IPS DF 4.7 (cell line): ENCODE measurements at regions not wholly inside any gene's neighbourhood (a gene's known extent, or its start where the extent isn't known, plus 50 kb on each side); places are given as distances from the start of the nearest gene placed in this dataset.

ENCODE experiments used
- DNase-seq: peaks from one replicate; pipeline ENCODE4 v3.0.0-alpha.2; 2013; ENCODE audit warnings: low spot score; ENCODE audit errors: extremely low read depth

- no peak for DNase-seq
These were observed 103.4 kb downstream of the IL20RB start for GRCh38 chr3:137061186-137061585.

DNA sequence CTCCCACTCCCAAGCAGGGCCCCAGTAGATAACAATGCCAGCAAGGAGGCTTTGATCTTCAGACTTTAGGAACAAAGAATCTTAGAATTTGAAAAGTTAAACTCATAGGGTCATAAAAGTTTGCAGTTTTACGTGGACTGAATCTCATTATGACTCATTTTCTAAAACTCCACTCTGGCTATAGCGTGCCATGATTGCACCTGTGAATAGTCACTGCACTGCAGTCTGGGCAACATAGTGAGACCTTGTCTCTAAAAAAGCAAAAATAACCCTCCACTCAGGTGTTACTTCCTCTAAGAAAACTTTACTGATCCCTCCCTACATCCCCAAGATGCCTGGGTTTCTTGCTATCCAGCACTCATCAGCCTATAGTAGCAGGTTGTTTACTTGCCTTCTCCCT lies 104.5 kb downstream of the IL20RB start:
- no peak for DNase-seq

GRCh38 chr3:137065381-137065780 lies 107.6 kb downstream of the IL20RB start:
- peak; percentile 66 for DNase-seq

GRCh38 chr3:137066092-137066491 lies 108.3 kb downstream of the IL20RB start:
- no peak for DNase-seq

DNA sequence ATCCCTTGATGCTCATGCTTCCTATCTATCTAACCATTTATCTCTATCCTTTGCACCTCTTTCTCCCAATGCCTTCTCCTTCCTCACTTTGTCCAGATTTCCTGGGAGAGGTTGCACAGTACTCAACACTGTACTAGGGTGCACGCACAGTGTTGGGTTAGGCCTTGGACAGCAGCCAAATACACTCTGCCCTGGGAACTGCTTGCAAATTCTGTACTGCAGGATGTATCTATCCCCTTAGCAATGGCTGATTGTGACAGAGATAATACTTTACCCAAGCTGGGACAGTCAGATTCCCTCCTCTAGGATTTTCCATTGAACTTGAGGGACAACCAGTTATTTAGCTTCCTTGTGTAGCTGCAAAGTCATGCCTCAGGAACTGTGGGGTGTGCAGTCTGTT lies 113.3 kb downstream of the IL20RB start:
- no peak for DNase-seq

GRCh38 chr3:137075020-137075419 lies 117.2 kb downstream of the IL20RB start:
- no peak for DNase-seq

- DNase-seq: no peak
These were observed 120.3 kb downstream of the IL20RB start for GRCh38 chr3:137078040-137078439.

GRCh38 chr3:137079571-137079970 lies 121.8 kb downstream of the IL20RB start:
- no peak for DNase-seq

DNA sequence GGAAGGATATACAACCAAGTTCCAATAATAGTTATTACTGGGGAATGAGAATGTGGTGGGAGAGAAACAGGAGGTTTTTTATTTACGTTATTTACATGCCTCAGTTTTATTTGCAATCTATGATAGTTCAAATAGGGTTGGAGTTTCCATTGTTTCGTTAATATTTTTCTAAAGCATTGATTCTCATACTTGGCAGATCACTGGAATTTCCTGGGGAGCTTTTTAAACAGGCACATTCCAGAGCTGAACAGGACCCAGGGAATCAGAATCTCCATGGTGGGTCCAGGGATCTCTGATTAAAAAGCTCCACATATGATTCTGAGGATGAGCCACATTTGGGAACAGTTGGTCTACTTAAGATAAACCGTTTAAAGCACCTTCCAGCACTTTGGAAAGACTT lies 123.9 kb downstream of the IL20RB start:
- no peak for DNase-seq

- no peak for DNase-seq
These were observed 125.0 kb downstream of the IL20RB start for GRCh38 chr3:137082763-137083162.

- DNase-seq: no peak
These were observed 125.5 kb downstream of the IL20RB start for GRCh38 chr3:137083332-137083731.

GRCh38 chr3:137084586-137084985 lies 126.8 kb downstream of the IL20RB start:
- no peak for DNase-seq

GRCh38 chr3:137097386-137097785 lies 139.6 kb downstream of the IL20RB start:
- no peak for DNase-seq

DNA sequence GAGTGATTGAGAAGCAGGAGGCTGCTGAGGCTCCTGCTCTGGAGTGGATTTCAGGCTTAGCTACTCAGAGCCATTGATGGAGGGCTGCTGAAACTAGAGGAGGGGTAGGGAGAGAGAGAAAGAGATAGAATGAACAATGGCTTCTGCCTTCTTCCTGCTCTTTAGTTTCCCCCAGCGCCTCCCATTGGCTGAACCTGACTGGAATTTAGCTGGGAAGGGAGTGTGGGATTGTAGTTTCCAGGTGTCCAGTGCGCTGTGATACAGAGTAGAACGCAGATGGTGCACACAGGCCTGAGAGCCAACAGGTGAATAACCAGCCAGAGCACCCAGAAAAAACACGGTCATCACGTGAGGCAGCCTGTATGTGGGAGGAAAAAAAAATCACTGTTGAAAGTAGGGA lies 140.1 kb downstream of the IL20RB start:
- DNase-seq: no peak

GRCh38 chr3:137099364-137100219 lies 141.8 kb downstream of the IL20RB start:
- DNase-seq: no peak

DNA sequence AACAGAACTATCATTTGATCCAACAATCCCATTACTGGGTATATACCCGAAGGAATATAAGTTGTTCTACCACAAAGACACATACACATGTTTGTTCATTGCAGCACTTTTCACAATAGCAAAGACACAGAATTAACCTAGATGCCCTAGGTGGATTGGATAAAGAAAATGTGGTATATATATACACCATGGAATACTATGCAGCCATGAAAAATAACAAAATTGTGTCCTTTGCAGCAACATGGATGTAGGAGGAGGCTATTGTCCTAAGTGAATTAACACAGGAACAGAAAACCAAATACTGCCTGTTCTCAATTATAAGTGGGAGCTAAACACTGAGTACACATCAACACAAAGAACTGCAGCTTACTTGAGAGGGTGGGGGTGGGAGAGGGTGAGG lies 142.5 kb downstream of the IL20RB start:
- no peak for DNase-seq

DNA sequence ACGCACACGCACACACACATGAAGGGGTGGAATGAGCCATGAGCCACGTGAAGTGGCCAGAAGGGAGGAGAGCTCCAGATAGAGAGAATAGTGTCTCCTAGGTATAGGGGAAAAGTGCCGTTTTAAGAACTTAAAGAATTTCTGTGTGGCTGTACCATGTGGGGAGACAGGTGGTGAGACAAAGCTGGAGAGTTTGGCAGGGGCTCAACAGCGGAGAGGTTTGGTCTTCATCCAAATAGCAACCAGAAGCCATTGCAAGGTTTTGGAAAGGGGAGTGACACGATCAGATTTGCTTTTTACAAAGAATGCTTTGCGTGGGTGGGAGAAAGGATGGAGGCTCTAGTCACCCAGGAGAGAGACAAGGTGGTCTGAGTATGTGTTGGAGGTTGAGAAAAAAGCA lies 146.0 kb downstream of the IL20RB start:
- no peak for DNase-seq

- no peak for DNase-seq
These were observed 147.6 kb downstream of the IL20RB start for GRCh38 chr3:137105277-137105977.

DNA sequence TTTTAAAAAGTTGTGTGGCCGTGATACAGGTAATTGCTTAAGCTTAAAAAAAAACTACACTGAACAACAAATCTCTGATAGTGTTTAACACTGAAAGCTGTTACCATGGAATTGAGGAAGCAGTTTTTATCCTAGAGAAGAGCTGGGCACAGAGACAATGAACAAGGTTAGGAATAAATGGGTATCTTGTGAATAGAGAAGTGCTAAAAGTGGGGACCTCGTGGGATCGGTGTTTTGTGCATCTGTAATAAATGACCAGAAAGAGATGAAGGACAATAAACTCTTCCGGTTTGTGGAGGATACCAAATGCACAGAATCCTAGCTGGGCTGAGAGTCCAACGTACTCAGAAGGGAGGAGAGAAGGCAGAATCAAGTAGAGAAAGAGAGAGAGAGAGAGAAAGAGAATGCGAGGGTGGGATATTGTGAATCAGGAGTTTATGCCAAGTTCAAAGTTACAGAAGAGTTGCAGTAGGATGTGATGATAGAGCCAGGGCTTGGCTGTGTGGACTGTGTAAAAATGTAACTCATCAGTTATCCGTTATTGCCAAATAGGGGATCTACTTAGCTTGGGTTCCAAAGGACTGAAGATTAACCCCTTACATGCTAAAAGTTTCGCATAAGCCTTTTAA lies 148.9 kb downstream of the IL20RB start:
- no peak for DNase-seq

GRCh38 chr3:137108699-137109440 lies 151.1 kb downstream of the IL20RB start:
- DNase-seq: no peak

GRCh38 chr3:137110392-137110996 lies 152.7 kb downstream of the IL20RB start:
- DNase-seq: no peak
